Thoracic aorta (tissue), 2 donors: ENCODE measurements at regions not wholly inside any gene's neighbourhood (a gene's known extent, or its start where the extent isn't known, plus 50 kb on each side); places are given as distances from the start of the nearest gene placed in this dataset.

Experiments used
- ATAC-seq: fragments of 150-250 bp; one replicate; pipeline ENCODE4 v1.8.0; 2017; ENCODE audit warnings: low read depth; ENCODE audit not compliant: insufficient number of reproducible peaks, low FRiP score
- DNase-seq: peaks from one replicate; pipeline ENCODE4 v3.0.0-alpha.2; 2020; ENCODE audit warnings: low spot score
- H3K27ac ChIP-seq, 2 donors: fragments of 200-600 bp; sonication (generic); 1 replicate in 1 of 2; 2 replicates in 1 of 2; pipeline ENCODE4 v1.5.1; 2016; ENCODE audit warnings: mild to moderate bottlenecking in 2 of 2, moderate library complexity in 2 of 2
- H3K27me3 ChIP-seq: fragments of 200-600 bp; sonication (generic); replicated peaks from 2 replicates; pipeline ENCODE4 v1.6.0; 2016; ENCODE audit warnings: mild to moderate bottlenecking; ENCODE audit not compliant: insufficient read depth
- H3K36me3 ChIP-seq: fragments of 200-600 bp; sonication (generic); one replicate; pipeline ENCODE4 v1.5.1; 2016
- H3K4me1 ChIP-seq, 2 donors: fragments of 200-600 bp; sonication (generic); 1 replicate in 1 of 2; 2 replicates in 1 of 2; pipeline versions ENCODE4 v1.5.1 to v1.6.0; 2016; ENCODE audit warnings: low read depth in 2 of 2, mild to moderate bottlenecking in 1 of 2; ENCODE audit not compliant: control insufficient read depth in 1 of 2
- H3K4me3 ChIP-seq: fragments of 200-600 bp; sonication (generic); 2 replicates; pipeline ENCODE4 v1.5.1; 2016; ENCODE audit warnings: mild to moderate bottlenecking
- H3K9me3 ChIP-seq: fragments of 200-600 bp; sonication (generic); 2 replicates; pipeline ENCODE4 v1.5.1; 2016
- TF ChIP-seq, protein P1 (sequence below): fragments of 200-600 bp; sonication (generic); IDR thresholded peaks from one replicate; pipeline ENCODE4 v1.5.1; 2019; ENCODE audit warnings: antibody characterized with exemption

- Histone ChIP-seq H3K27me3 (no peaks in the 10 kb centered on the region), H3K4me1 (peaks cover 12 to 22% of the 10 kb centered on the region in 2 donors), H3K36me3 (no peaks in the 10 kb centered on the region), H3K4me3 (no peak overlapping the region), H3K9me3 (no peaks in the 10 kb centered on the region), H3K27ac (no peak overlapping the region)
- no peak for ATAC-seq
- DNase-seq = no peak
- TF ChIP-seq, protein P1, sequence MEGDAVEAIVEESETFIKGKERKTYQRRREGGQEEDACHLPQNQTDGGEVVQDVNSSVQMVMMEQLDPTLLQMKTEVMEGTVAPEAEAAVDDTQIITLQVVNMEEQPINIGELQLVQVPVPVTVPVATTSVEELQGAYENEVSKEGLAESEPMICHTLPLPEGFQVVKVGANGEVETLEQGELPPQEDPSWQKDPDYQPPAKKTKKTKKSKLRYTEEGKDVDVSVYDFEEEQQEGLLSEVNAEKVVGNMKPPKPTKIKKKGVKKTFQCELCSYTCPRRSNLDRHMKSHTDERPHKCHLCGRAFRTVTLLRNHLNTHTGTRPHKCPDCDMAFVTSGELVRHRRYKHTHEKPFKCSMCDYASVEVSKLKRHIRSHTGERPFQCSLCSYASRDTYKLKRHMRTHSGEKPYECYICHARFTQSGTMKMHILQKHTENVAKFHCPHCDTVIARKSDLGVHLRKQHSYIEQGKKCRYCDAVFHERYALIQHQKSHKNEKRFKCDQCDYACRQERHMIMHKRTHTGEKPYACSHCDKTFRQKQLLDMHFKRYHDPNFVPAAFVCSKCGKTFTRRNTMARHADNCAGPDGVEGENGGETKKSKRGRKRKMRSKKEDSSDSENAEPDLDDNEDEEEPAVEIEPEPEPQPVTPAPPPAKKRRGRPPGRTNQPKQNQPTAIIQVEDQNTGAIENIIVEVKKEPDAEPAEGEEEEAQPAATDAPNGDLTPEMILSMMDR = no peak
Measured at GRCh38 chr1:55612988-55613387, 397.8 kb upstream of the USP24 start.

DNA sequence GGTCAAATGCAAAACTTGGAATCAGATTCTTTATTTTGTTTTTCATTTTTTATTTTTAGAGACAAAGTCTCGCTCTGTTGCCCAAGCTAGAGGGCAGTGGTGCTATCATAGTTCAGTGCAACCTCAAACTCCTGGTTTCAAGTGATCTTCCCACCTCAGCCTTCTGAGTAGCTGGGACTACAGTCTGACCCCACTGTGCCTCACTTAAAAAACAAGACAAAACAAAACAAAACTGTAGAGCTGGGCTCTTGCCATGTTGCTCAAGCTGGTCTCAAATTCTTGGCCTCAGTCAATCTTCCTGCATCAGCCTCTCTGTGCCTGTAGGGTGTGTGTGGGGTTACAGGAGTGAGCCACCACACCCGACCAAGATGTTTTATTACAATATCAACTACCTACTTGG lies 396.0 kb upstream of the USP24 start:
- Histone ChIP-seq H3K9me3 (no peaks in the 10 kb centered on the region), H3K4me1 (peaks cover 12 to 30% of the 10 kb centered on the region in 2 donors), H3K4me3 (no peak overlapping the region), H3K27me3 (no peaks in the 10 kb centered on the region), H3K27ac (peak overlapping the region; percentile 52 to 58), H3K36me3 (no peaks in the 10 kb centered on the region)
- no peak for DNase-seq
- TF ChIP-seq, protein P1 = no peak
- ATAC-seq = peak; percentile 12

DNA sequence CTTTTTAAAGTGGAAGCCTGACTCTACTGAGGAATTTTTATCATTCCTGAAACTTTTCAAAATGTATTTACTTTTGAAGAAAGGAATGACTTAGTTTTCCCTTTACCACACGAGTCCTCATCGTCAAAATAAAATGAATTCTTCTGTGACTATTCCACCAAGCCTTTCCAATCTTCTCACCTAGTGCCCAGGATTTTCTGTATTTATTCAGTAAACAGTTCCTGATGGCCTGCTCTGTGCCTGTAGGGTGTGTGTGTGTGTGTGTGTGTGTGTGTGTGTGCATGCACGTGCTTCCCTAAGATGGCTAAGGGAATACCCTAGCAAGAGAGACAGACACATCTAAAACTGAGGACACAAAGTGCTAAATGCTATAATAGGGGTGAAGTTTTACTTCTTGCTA lies 395.0 kb upstream of the USP24 start:
- DNase-seq (no peak), ATAC-seq (peak; percentile 18)
- Histone ChIP-seq H3K36me3 (no peaks in the 10 kb centered on the region), H3K9me3 (no peaks in the 10 kb centered on the region), H3K4me1 (peaks cover 12 to 39% of the 10 kb centered on the region in 2 donors), H3K27me3 (no peaks in the 10 kb centered on the region), H3K4me3 (no peak overlapping the region), H3K27ac (peak overlapping the region; percentile 52 to 58)
- TF ChIP-seq, protein P1 = no peak

DNA sequence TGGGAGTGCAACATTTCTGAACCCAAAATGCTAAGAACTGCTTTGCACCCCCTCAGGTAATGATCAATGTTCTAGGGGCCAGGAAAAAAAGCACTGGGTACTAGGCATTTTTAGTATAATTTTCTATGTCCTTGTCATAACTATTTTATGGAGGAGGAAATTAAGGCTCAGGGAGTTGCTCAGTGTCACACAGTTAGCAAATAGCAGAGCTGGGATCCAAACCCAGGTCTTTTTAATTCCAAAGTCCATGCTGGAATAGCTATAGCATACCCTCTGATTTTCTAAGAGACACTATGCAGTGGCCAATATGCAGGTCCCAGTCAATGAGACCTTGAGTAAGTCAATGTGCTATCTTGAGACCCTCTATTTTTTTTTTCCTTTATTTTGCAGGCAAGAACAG lies 394.5 kb upstream of the USP24 start:
- H3K36me3 ChIP-seq = no peaks in the 10 kb centered on the region
- no peaks in the 10 kb centered on the region for H3K9me3 ChIP-seq

DNA sequence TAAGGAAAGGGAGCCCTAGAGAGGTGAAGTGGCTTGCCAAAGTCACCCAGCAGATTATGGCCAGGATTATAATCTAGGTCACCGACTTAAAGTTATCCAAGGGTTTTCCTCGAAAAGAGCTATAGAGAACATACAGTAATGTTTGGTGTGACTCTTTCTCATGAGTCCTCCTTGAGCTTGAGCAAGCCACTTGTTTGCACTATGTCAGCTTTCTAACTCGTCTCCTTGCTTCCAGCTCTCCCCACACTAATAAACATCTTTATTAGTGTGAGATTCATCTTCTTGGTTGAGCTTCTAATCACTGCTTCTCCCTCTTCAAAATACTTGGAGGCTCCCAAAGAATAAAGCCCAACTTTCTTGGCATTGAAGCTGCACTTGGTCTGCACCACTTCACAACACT lies 390.0 kb upstream of the USP24 start:
- Histone ChIP-seq H3K27me3 (no peaks in the 10 kb centered on the region), H3K4me3 (no peak overlapping the region), H3K27ac (peak overlapping the region; percentile 64 to 82), H3K9me3 (no peaks in the 10 kb centered on the region), H3K4me1 (peaks cover 0 to 48% of the 10 kb centered on the region in 2 donors), H3K36me3 (no peaks in the 10 kb centered on the region)
- TF ChIP-seq, protein P1 = no peak
- ATAC-seq (no peak), DNase-seq (no peak)

More for the DNA sequence above, 394.5 kb upstream of the USP24 start:
- H3K4me1 ChIP-seq = peaks cover 12 to 45% of the 10 kb centered on the region in 2 donors
- TF ChIP-seq, protein P1 = no peak
- no peaks in the 10 kb centered on the region for H3K27me3 ChIP-seq
- ATAC-seq = no peak
- peak overlapping the region in 1 of 2 donors; percentile 58 for H3K27ac ChIP-seq
- no peak overlapping the region for H3K4me3 ChIP-seq
- DNase-seq = no peak
